HCT116 (cell line): ENCODE measurements at regions not wholly inside any gene's neighbourhood (a gene's known extent, or its start where the extent isn't known, plus 50 kb on each side); places are given as distances from the start of the nearest gene placed in this dataset.

ENCODE experiments used
- CEBPB ChIP-seq: IDR thresholded peaks from 2 replicates; pipeline ENCODE4 v1.6.1; 2012; ENCODE audit warnings: low read depth
- CTCF ChIP-seq, 3 experiments: fragments of 200-600 bp in 1 of 3; sonication (generic) in 1 of 3; IDR thresholded peaks in 2 of 3; conservative IDR thresholded peaks in 1 of 3; 2 replicates each; pipeline ENCODE4 v1.5.1; 2012 to 2017; ENCODE audit warnings: low read depth in 2 of 3, low read length in 2 of 3, antibody characterized with exemption in 1 of 3, borderline replicate concordance in 1 of 3, control low read depth in 1 of 3, mild to moderate bottlenecking in 1 of 3, mixed read lengths in 1 of 3, mixed run types in 1 of 3, moderate library complexity in 1 of 3; ENCODE audit not compliant: insufficient read depth in 1 of 3
- MAX ChIP-seq: IDR thresholded peaks from 2 replicates; pipeline ENCODE4 v1.6.1; 2012
- SIN3A ChIP-seq: IDR thresholded peaks from 2 replicates; pipeline ENCODE4 v1.6.1; 2012; ENCODE audit warnings: low read depth
- ZBTB33 ChIP-seq: IDR thresholded peaks from 2 replicates; pipeline ENCODE4 v1.6.1; 2011; ENCODE audit warnings: mild to moderate bottlenecking, low read length, moderate library complexity; ENCODE audit not compliant: insufficient replicate concordance; ENCODE audit errors: extremely low read depth

- TF ChIP-seq CEBPB (no peak), CTCF (IDR thresholded peaks at IDR 0.05 in 2 of 3, conservative IDR thresholded peaks at IDR 0.05 in 1 of 3; ENCODE audit: borderline replicate concordance in 1 of 3, insufficient read depth in 1 of 3, low read depth in 2 of 3, low read length in 2 of 3) (no peak), ZBTB33 (no peak), SIN3A (no peak), MAX (no peak)
These were observed 412.9 kb downstream of the SLC4A3 start for GRCh38 chr2:220040346-220040745.
